Sigmoid colon (tissue), 4 donors: ENCODE measurements at regions not wholly inside any gene's neighbourhood (a gene's known extent, or its start where the extent isn't known, plus 50 kb on each side); places are given as distances from the start of the nearest gene placed in this dataset.

Experiments
- EP300 ChIP-seq, 4 donors: sonication (generic); formaldehyde crosslinking; IDR thresholded peaks; one replicate each; pipeline ENCODE4 v1.6.1; 2017; ENCODE audit warnings: antibody characterized with exemption in 4 of 4
- POLR2A ChIP-seq, 2 donors: fragments of 450-650 bp; IDR thresholded peaks; one replicate each; pipeline ENCODE4 v1.6.1; 2016; ENCODE audit warnings: antibody characterized with exemption in 2 of 2, mild to moderate bottlenecking in 2 of 2, moderate library complexity in 2 of 2
- POLR2AphosphoS5 ChIP-seq, 4 donors: sonication (generic); formaldehyde crosslinking; IDR thresholded peaks; one replicate each; pipeline ENCODE4 v1.6.1; 2017; ENCODE audit warnings: antibody characterized with exemption in 4 of 4
- TF ChIP-seq, protein P1 (sequence below), 4 experiments: fragments of 450-650 bp in 3 of 4; fragments of 200-600 bp in 1 of 4; IDR thresholded peaks; one replicate each; pipeline ENCODE4 v1.5.1; 2016 to 2019; ENCODE audit warnings: antibody characterized with exemption in 4 of 4, mild to moderate bottlenecking in 3 of 4, moderate library complexity in 2 of 4

DNA sequence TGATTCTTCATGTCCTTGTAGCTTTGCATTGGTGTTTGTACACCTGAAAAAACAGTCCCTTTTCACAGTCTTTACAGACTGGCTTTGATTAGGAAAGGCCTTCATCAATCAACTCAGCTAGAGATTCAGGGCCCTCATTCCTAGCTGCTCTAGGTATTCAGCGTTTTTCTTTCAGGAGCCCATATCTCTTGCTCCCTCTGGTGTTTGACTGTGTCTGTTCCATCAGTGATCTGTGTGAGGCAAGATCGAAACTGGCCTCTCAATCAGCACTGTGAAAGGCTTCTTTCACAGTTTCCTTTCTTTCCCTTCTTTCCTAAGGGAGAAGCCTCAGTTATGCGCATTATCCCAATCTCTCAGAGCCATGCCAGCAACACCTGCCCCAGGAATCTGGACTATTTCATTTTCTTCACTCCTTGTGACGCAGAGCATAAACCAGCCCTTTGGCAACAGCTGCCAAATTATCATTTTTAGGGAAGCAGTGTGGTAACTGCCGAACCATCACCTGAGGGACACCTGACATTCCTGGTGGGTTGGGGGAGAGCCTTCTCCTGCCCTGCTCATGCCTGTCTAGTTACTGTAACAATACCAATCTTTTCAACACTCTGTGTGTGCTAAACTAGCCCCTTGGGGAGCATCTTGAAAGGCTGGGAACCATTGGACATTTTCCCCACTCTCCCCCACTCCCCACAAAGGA, 75.7 kb upstream of the CCDC71L start:
- no peak for TF ChIP-seq POLR2A (IDR thresholded peaks at IDR 0.05)
- TF ChIP-seq, protein P1, sequence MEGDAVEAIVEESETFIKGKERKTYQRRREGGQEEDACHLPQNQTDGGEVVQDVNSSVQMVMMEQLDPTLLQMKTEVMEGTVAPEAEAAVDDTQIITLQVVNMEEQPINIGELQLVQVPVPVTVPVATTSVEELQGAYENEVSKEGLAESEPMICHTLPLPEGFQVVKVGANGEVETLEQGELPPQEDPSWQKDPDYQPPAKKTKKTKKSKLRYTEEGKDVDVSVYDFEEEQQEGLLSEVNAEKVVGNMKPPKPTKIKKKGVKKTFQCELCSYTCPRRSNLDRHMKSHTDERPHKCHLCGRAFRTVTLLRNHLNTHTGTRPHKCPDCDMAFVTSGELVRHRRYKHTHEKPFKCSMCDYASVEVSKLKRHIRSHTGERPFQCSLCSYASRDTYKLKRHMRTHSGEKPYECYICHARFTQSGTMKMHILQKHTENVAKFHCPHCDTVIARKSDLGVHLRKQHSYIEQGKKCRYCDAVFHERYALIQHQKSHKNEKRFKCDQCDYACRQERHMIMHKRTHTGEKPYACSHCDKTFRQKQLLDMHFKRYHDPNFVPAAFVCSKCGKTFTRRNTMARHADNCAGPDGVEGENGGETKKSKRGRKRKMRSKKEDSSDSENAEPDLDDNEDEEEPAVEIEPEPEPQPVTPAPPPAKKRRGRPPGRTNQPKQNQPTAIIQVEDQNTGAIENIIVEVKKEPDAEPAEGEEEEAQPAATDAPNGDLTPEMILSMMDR (IDR thresholded peaks at IDR 0.05): peak in 3 of 4 experiments; percentile 52 to 60 (median 59)
- TF ChIP-seq POLR2AphosphoS5 (IDR thresholded peaks at IDR 0.05): no peak
- TF ChIP-seq EP300 (IDR thresholded peaks at IDR 0.05): no peak
